Endothelial cell of umbilical vein (primary cell): ENCODE measurements at regions not wholly inside any gene's neighbourhood (a gene's known extent, or its start where the extent isn't known, plus 50 kb on each side); places are given as distances from the start of the nearest gene placed in this dataset.
"Not testable (repeated sequence)": the region's sequence is repeated elsewhere in the genome, so short reads cannot be mapped to it uniquely, and the experiment has no call there.

Source experiments
- BruUV-seq: library from RNA; stranded (reverse); fragments of 400-500 nt; replicated peaks from 2 replicates; lab custom pipeline; 2021; lab: Mats Ljungman, UMichigan
- CTCF ChIA-PET: fragments of 300-600, 350-600 bp; sonication (Branson Sonifier 250); formaldehyde crosslinking; loops from one replicate; lab custom pipeline; 2021; ENCODE audit warnings: antibody characterized with exemption, inconsistent platforms; lab: Charles Lee
- POLR2A ChIA-PET: fragments of 300-600, 350-600 bp; sonication (Branson Sonifier 250); formaldehyde crosslinking; loops from one replicate; lab custom pipeline; 2021; ENCODE audit warnings: antibody characterized with exemption, inconsistent platforms; lab: Charles Lee
- DNase-seq: peaks from one replicate; pipeline ENCODE4 v3.0.0-alpha.2; 2011; ENCODE audit warnings: low read depth, low spot score
- FAIRE-seq: peaks from 2 replicates; lab custom pipeline; 2011; peaks lifted over from hg19 to GRCh38; lab: Jason Lieb, UNC
- H2AFZ ChIP-seq: 2 replicates; pipeline ENCODE4 v1.6.0; 2012; ENCODE audit warnings: low read depth, low read length, control low read depth, inconsistent platforms
- H3K27ac ChIP-seq: 2 replicates; pipeline ENCODE4 v1.5.1; 2011; ENCODE audit warnings: low read depth, mild to moderate bottlenecking, control low read depth, low read length, moderate library complexity; ENCODE audit not compliant: insufficient read depth
- H3K27me3 ChIP-seq, 2 experiments: 2 replicates each; pipeline versions ENCODE4 v1.6.0 to v1.6.1; 2011; ENCODE audit warnings: low read length in 2 of 2, mixed read lengths in 1 of 2; ENCODE audit not compliant: control insufficient read depth in 2 of 2, insufficient read depth in 2 of 2
- H3K36me3 ChIP-seq, 2 experiments: 2 replicates in 1 of 2; 3 replicates in 1 of 2; pipeline ENCODE4 v1.5.1; 2011; ENCODE audit warnings: low read length in 2 of 2, mild to moderate bottlenecking in 1 of 2, moderate library complexity in 1 of 2; ENCODE audit not compliant: control insufficient read depth in 2 of 2, insufficient read depth in 2 of 2; ENCODE audit errors: extremely low read depth in 1 of 2
- H3K4me1 ChIP-seq: 3 replicates; pipeline ENCODE4 v1.5.1; 2011; ENCODE audit warnings: mild to moderate bottlenecking, low read length; ENCODE audit not compliant: control insufficient read depth, insufficient read depth; ENCODE audit errors: extremely low read depth
- H3K4me2 ChIP-seq: 2 replicates; pipeline ENCODE4 v1.6.1; 2011; ENCODE audit warnings: low read length, control low read depth, mixed read lengths; ENCODE audit not compliant: insufficient read depth
- H3K4me3 ChIP-seq, 3 experiments: fragments of 200-600 bp in 1 of 3; sonication (generic), shearing (Covaris generic) in 1 of 3; replicated peaks in 1 of 3; 2 replicates each; pipeline ENCODE4 v1.5.1; 2011 to 2016; ENCODE audit warnings: control low read depth in 3 of 3, low read length in 3 of 3, mild to moderate bottlenecking in 2 of 3, inconsistent platforms in 1 of 3, low read depth in 1 of 3, moderate library complexity in 1 of 3; ENCODE audit not compliant: insufficient read depth in 1 of 3
- H3K79me2 ChIP-seq: 2 replicates; pipeline ENCODE4 v1.6.0; 2012; ENCODE audit warnings: low read length, inconsistent platforms; ENCODE audit not compliant: control insufficient read depth, insufficient read depth
- H3K9ac ChIP-seq: replicated peaks from 2 replicates; pipeline ENCODE3; 2011; ENCODE audit warnings: low read length, control low read depth; ENCODE audit not compliant: insufficient read depth; ENCODE audit errors: extremely low read depth
- H3K9me1 ChIP-seq: replicated peaks from 3 replicates; pipeline ENCODE4 v1.6.0; 2011; ENCODE audit warnings: mild to moderate bottlenecking, low read length; ENCODE audit not compliant: control insufficient read depth, insufficient read depth; ENCODE audit errors: extremely low read depth
- H3K9me3 ChIP-seq: replicated peaks from 2 replicates; pipeline ENCODE4 v1.5.1; 2012; ENCODE audit warnings: low read length, inconsistent platforms; ENCODE audit not compliant: control insufficient read depth, insufficient read depth
- H4K20me1 ChIP-seq: replicated peaks from 2 replicates; pipeline ENCODE3; 2011; ENCODE audit warnings: mild to moderate bottlenecking, low read length; ENCODE audit not compliant: control insufficient read depth, insufficient read depth; ENCODE audit errors: extremely low read depth
- EZH2 ChIP-seq: IDR thresholded peaks from 2 replicates; pipeline ENCODE4 v1.6.1; 2012; ENCODE audit warnings: borderline replicate concordance, low read depth, mild to moderate bottlenecking, moderate library complexity, low read length, inconsistent platforms; ENCODE audit not compliant: severe bottlenecking
- FOS ChIP-seq: IDR thresholded peaks from 2 replicates; pipeline ENCODE4 v1.6.1; 2011; ENCODE audit warnings: mild to moderate bottlenecking, low read length, moderate library complexity, borderline replicate concordance; ENCODE audit not compliant: insufficient read depth
- GATA2 ChIP-seq: IDR thresholded peaks from 2 replicates; pipeline ENCODE4 v1.7.0; 2011; ENCODE audit warnings: low read depth, mild to moderate bottlenecking, moderate library complexity, mixed read lengths, low read length; ENCODE audit not compliant: insufficient read length, insufficient read depth
- JUN ChIP-seq: IDR thresholded peaks from 2 replicates; pipeline ENCODE4 v1.6.1; 2011; ENCODE audit warnings: borderline replicate concordance, low read depth; ENCODE audit not compliant: insufficient read length, insufficient read depth
- MYC ChIP-seq: IDR thresholded peaks from one replicate; pipeline ENCODE4 v1.6.1; 2011; ENCODE audit warnings: mild to moderate bottlenecking, low read depth, low read length
- POLR2A ChIP-seq: IDR thresholded peaks from 2 replicates; pipeline ENCODE4 v1.6.1; 2012; ENCODE audit warnings: low read depth, mild to moderate bottlenecking, control low read depth, low read length
- POLR2AphosphoS5 ChIP-seq: IDR thresholded peaks from 2 replicates; pipeline ENCODE4 v1.6.1; 2012; ENCODE audit warnings: low read depth, mild to moderate bottlenecking, control low read depth, low read length, moderate library complexity; ENCODE audit not compliant: insufficient read depth
- dilution Hi-C: fragments of 300-500 bp; cut with MboI; formaldehyde crosslinking; loops from one replicate; pipeline ENCODE4 v1.15.0; 2019; ENCODE audit warnings: low sequenced_read_pairs; ENCODE audit not compliant: extremely low pct_ligation_motif_present
- intact Hi-C: fragments of 100-400 bp; cut with micrococcal nuclease; formaldehyde crosslinking; loops from one replicate; pipeline ENCODE4 v1.10.0; 2022
- TF ChIP-seq, protein P1 (sequence below), 2 donors: IDR thresholded peaks; 1 replicate in 1 of 2; 2 replicates in 1 of 2; pipeline ENCODE4 v1.5.1; 2011; ENCODE audit warnings: low read length in 2 of 2, mild to moderate bottlenecking in 2 of 2, moderate library complexity in 2 of 2, control low read depth in 1 of 2, inconsistent platforms in 1 of 2, low read depth in 1 of 2; ENCODE audit not compliant: insufficient read depth in 1 of 2; ENCODE audit errors: extremely low read depth in 1 of 2
- TF ChIP-seq, protein P2 (sequence below): IDR thresholded peaks from 2 replicates; pipeline ENCODE4 v1.6.1; 2011; ENCODE audit not compliant: insufficient read depth, insufficient read length

DNA sequence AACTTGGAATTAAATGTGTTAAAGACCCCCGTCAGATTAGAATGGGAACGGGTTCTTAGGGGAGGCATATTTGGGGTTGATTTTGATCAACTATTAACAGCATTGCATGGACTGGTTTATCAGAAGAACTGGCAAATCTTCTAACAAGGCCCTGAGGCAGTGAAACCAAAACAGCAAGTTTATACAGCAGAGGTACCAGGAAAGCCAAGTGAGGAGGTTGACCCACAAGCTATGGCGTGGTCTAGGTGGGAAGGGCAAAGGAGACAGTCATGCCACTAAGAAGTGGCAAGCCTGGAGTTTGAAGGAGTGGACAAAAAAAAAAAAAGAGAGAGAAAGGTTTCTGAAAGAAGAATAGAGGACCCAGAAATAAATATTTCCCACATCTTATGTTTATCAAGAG, 187.0 kb downstream of the MREG start:
- Histone ChIP-seq H3K27me3 (no peaks in the 10 kb centered on the region), H3K36me3 (peaks cover 0 to 2% of the 10 kb centered on the region in 2 experiments), H3K4me2 (peak overlapping the region; percentile 20), H3K79me2 (peaks cover 67% of the 10 kb centered on the region), H3K9ac (no peak overlapping the region), H4K20me1 (no peaks in the 10 kb centered on the region), H3K4me1 (peaks cover 25% of the 10 kb centered on the region), H3K27ac (peak overlapping the region; percentile 8), H3K4me3 (no peak overlapping the region), H2AFZ (no peak overlapping the region), H3K9me3 (no peaks in the 10 kb centered on the region), H3K9me1 (no peaks in the 10 kb centered on the region)
- CTCF ChIA-PET = interaction anchor here (0.7 kb wide), 1 partner anchor 9 kb away, joined by 3 read pairs; no protein-coding TSS in a partner anchor
- TF ChIP-seq MYC (no peak), GATA2 (no peak)
- dilution Hi-C loops (no loop called here), intact Hi-C loops (no loop called here)
- BruUV-seq = no TSS peak
- POLR2A ChIA-PET = no interaction called here
- DNase-seq (no peak), FAIRE-seq (no peak)

DNA sequence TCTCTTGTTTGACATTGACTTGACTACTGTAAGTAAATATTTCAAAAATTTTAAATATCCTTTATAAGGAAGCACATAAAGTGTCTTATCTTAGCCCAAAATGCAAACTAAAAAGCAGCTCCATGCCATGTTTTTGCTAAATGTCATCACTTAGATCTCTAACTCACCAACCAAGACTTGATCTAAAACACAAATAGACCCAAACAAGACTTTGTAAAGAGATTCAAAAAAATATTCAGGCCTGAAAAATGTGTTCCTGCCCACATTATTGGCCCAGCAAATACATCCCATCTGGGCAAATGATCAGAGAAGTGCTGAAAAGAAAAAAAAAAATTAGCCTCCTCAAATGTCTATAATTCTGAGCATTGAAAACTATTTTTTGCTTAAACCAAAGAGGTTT, 187.6 kb downstream of the MREG start:
- BruUV-seq = no TSS peak
- Histone ChIP-seq H3K9ac (no peak overlapping the region), H3K4me2 (no peak overlapping the region), H3K27me3 (no peaks in the 10 kb centered on the region), H3K9me1 (no peaks in the 10 kb centered on the region), H4K20me1 (no peaks in the 10 kb centered on the region), H2AFZ (no peak overlapping the region), H3K4me1 (peaks cover 20% of the 10 kb centered on the region), H3K9me3 (no peaks in the 10 kb centered on the region), H3K36me3 (peaks cover 0 to 2% of the 10 kb centered on the region in 2 experiments), H3K27ac (no peak overlapping the region), H3K79me2 (peaks cover 69% of the 10 kb centered on the region), H3K4me3 (no peak overlapping the region)
- dilution Hi-C loops = no loop called here
- DNase-seq = no peak
- FAIRE-seq = no peak
- POLR2A ChIA-PET = no interaction called here
- CTCF ChIA-PET = no interaction called here
- intact Hi-C loops = no loop called here
- no peak for TF ChIP-seq POLR2A
- no peak for TF ChIP-seq MYC
- TF ChIP-seq, protein P1, sequence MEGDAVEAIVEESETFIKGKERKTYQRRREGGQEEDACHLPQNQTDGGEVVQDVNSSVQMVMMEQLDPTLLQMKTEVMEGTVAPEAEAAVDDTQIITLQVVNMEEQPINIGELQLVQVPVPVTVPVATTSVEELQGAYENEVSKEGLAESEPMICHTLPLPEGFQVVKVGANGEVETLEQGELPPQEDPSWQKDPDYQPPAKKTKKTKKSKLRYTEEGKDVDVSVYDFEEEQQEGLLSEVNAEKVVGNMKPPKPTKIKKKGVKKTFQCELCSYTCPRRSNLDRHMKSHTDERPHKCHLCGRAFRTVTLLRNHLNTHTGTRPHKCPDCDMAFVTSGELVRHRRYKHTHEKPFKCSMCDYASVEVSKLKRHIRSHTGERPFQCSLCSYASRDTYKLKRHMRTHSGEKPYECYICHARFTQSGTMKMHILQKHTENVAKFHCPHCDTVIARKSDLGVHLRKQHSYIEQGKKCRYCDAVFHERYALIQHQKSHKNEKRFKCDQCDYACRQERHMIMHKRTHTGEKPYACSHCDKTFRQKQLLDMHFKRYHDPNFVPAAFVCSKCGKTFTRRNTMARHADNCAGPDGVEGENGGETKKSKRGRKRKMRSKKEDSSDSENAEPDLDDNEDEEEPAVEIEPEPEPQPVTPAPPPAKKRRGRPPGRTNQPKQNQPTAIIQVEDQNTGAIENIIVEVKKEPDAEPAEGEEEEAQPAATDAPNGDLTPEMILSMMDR (IDR thresholded peaks at IDR 0.05; ENCODE audit: extremely low read depth in 1 of 2, insufficient read depth in 1 of 2, low read depth in 1 of 2, low read length in 2 of 2) = no peak
- no peak for TF ChIP-seq GATA2
- TF ChIP-seq EZH2 = no peak
- TF ChIP-seq, protein P2, sequence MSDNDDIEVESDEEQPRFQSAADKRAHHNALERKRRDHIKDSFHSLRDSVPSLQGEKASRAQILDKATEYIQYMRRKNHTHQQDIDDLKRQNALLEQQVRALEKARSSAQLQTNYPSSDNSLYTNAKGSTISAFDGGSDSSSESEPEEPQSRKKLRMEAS = no peak
- no peak for TF ChIP-seq FOS
- no peak for TF ChIP-seq POLR2AphosphoS5
- no peak for TF ChIP-seq JUN

DNA sequence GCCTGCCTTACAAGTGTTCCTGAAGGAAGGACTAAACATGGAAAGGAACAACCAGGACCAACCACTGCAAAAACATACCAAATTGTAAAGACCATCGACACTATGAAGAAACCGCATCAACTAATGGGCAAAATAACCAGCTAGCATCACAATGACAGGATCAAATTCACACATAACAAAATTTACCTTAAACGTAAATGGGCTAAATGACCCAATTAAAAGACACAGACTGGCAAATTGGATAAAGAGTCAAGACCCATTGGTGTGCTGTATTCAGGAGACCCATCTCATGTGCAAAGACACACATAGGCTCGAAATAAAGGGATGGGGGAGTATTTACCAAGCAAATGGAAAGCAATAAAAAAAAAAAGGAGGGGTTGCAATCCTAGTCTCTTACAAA, 192.1 kb downstream of the MREG start:
- H3K4me3 ChIP-seq, H3K4me2 ChIP-seq, BruUV-seq, dilution Hi-C loops, H3K36me3 ChIP-seq, H2AFZ ChIP-seq, H3K27me3 ChIP-seq, DNase-seq, FAIRE-seq, H3K27ac ChIP-seq, intact Hi-C loops, H3K9ac ChIP-seq, CTCF ChIA-PET, H4K20me1 ChIP-seq, POLR2A ChIA-PET, H3K4me1 ChIP-seq, H3K9me1 ChIP-seq, H3K9me3 ChIP-seq: not testable (repeated sequence)
- peaks cover 55% of the 10 kb centered on the region for H3K79me2 ChIP-seq
